C4-2B (cell line): ENCODE measurements at regions not wholly inside any gene's neighbourhood (a gene's known extent, or its start where the extent isn't known, plus 50 kb on each side); places are given as distances from the start of the nearest gene placed in this dataset.

Experiments
- H3K27ac ChIP-seq: fragments of 450-650 bp; 2 replicates; pipeline ENCODE4 v1.5.1; 2017
- CTCF ChIP-seq: fragments of 450-650 bp; conservative IDR thresholded peaks from 2 replicates; pipeline ENCODE4 v1.5.1; 2017; ENCODE audit warnings: mild to moderate bottlenecking
- ZFX ChIP-seq: fragments of 450-650 bp; IDR thresholded peaks from 2 replicates; pipeline ENCODE4 v1.6.1; 2017

- TF ChIP-seq ZFX: no peak
- no peak overlapping the region for H3K27ac ChIP-seq
Measured at GRCh38 chr3:78516937-78517336, 1250.9 kb downstream of the ROBO1 start.

GRCh38 chr3:78517965-78518364 lies 1249.8 kb downstream of the ROBO1 start:
- TF ChIP-seq CTCF (no peak), ZFX (no peak)

GRCh38 chr3:78519281-78519680 lies 1248.5 kb downstream of the ROBO1 start:
- no peak overlapping the region for H3K27ac ChIP-seq
- TF ChIP-seq ZFX (no peak), CTCF (no peak)

More at GRCh38 chr3:78517965-78518364, 1249.8 kb downstream of the ROBO1 start:
- no peak overlapping the region for H3K27ac ChIP-seq

- TF ChIP-seq CTCF: no peak
- no peak for TF ChIP-seq ZFX
Measured at GRCh38 chr3:78529601-78530000, 1238.2 kb downstream of the ROBO1 start.

GRCh38 chr3:78540485-78540884 lies 1227.3 kb downstream of the ROBO1 start:
- no peak for TF ChIP-seq ZFX
- TF ChIP-seq CTCF: no peak
- no peak overlapping the region for H3K27ac ChIP-seq

More at GRCh38 chr3:78529601-78530000, 1238.2 kb downstream of the ROBO1 start:
- H3K27ac ChIP-seq: no peak overlapping the region

- no peak overlapping the region for H3K27ac ChIP-seq
- TF ChIP-seq CTCF (no peak), ZFX (no peak)
Measured at GRCh38 chr3:78545827-78546226, 1222.0 kb downstream of the ROBO1 start.
